ENCODE measurements at regions not wholly inside any gene's neighbourhood (a gene's known extent, or its start where the extent isn't known, plus 50 kb on each side); places are given as distances from the start of the nearest gene placed in this dataset.

GRCh38 chr1:96445302-96445701 lies 276.3 kb upstream of the PTBP2 start:
- TF ChIP-seq, protein P1, sequence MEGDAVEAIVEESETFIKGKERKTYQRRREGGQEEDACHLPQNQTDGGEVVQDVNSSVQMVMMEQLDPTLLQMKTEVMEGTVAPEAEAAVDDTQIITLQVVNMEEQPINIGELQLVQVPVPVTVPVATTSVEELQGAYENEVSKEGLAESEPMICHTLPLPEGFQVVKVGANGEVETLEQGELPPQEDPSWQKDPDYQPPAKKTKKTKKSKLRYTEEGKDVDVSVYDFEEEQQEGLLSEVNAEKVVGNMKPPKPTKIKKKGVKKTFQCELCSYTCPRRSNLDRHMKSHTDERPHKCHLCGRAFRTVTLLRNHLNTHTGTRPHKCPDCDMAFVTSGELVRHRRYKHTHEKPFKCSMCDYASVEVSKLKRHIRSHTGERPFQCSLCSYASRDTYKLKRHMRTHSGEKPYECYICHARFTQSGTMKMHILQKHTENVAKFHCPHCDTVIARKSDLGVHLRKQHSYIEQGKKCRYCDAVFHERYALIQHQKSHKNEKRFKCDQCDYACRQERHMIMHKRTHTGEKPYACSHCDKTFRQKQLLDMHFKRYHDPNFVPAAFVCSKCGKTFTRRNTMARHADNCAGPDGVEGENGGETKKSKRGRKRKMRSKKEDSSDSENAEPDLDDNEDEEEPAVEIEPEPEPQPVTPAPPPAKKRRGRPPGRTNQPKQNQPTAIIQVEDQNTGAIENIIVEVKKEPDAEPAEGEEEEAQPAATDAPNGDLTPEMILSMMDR (IDR thresholded peaks at IDR 0.05; ENCODE audit: low read depth, low read length), result no peak
- no peak for TF ChIP-seq EZH2phosphoT487 (IDR thresholded peaks at IDR 0.05; ENCODE audit: low read depth)
